ENCODE measurements at regions not wholly inside any gene's neighbourhood (a gene's known extent, or its start where the extent isn't known, plus 50 kb on each side); places are given as distances from the start of the nearest gene placed in this dataset.

- Histone ChIP-seq H3K9ac (ENCODE audit: low read depth, low read length) (no peak overlapping the region), H3K36me3 (ENCODE audit: insufficient read depth, low read length) (no peaks in the 10 kb centered on the region), H3K4me1 (ENCODE audit: insufficient read depth, low read length) (no peaks in the 10 kb centered on the region), H3K9me3 (ENCODE audit: control insufficient read depth, insufficient read depth, low read length) (0 out of 2 replicates have a peak, but pooled peaks cover 5% of the 10 kb centered on the region)
Observed at GRCh38 chr11:128086794-128087193, 500.6 kb downstream of the ETS1 start.

- Histone ChIP-seq H3K9ac (ENCODE audit: low read depth, low read length) (no peak overlapping the region), H3K36me3 (ENCODE audit: insufficient read depth, low read length) (no peaks in the 10 kb centered on the region), H3K4me1 (ENCODE audit: insufficient read depth, low read length) (no peaks in the 10 kb centered on the region), H3K9me3 (ENCODE audit: control insufficient read depth, insufficient read depth, low read length) (0 out of 2 replicates have a peak, but pooled peaks cover 5% of the 10 kb centered on the region)
Observed at GRCh38 chr11:128085276-128085675, 502.1 kb downstream of the ETS1 start.

- no peak overlapping the region for H3K9ac ChIP-seq (ENCODE audit: low read depth, low read length)
- no peaks in the 10 kb centered on the region for H3K36me3 ChIP-seq (ENCODE audit: insufficient read depth, low read length)
- no peaks in the 10 kb centered on the region for H3K4me1 ChIP-seq (ENCODE audit: insufficient read depth, low read length)
- H3K9me3 ChIP-seq (ENCODE audit: control insufficient read depth, insufficient read depth, low read length), result no peaks in the 10 kb centered on the region
Observed at GRCh38 chr11:128082574-128082973, 504.8 kb downstream of the ETS1 start.

GRCh38 chr11:128069665-128070064 is 517.7 kb downstream of the ETS1 start:
- no peaks in the 10 kb centered on the region for H3K9me3 ChIP-seq (ENCODE audit: control insufficient read depth, insufficient read depth, low read length)
- H3K9ac ChIP-seq (ENCODE audit: low read depth, low read length), result no peak overlapping the region
- no peaks in the 10 kb centered on the region for H3K36me3 ChIP-seq (ENCODE audit: insufficient read depth, low read length)
- H3K4me1 ChIP-seq (ENCODE audit: insufficient read depth, low read length), result no peaks in the 10 kb centered on the region

- Histone ChIP-seq H3K4me1 (ENCODE audit: insufficient read depth, low read length) (no peaks in the 10 kb centered on the region), H3K9ac (ENCODE audit: low read depth, low read length) (no peak overlapping the region), H3K9me3 (ENCODE audit: control insufficient read depth, insufficient read depth, low read length) (no peaks in the 10 kb centered on the region), H3K36me3 (ENCODE audit: insufficient read depth, low read length) (no peaks in the 10 kb centered on the region)
Observed at GRCh38 chr11:128067780-128068179, 519.6 kb downstream of the ETS1 start.

- Histone ChIP-seq H3K36me3 (ENCODE audit: insufficient read depth, low read length) (no peaks in the 10 kb centered on the region), H3K4me1 (ENCODE audit: insufficient read depth, low read length) (no peaks in the 10 kb centered on the region)
Observed at GRCh38 chr11:128066399-128066798, 521.0 kb downstream of the ETS1 start.

GRCh38 chr11:128061281-128061871 is 526.0 kb downstream of the ETS1 start:
- Histone ChIP-seq H3K9ac (ENCODE audit: low read depth, low read length) (no peak overlapping the region), H3K9me3 (ENCODE audit: control insufficient read depth, insufficient read depth, low read length) (no peaks in the 10 kb centered on the region), H3K36me3 (ENCODE audit: insufficient read depth, low read length) (no peaks in the 10 kb centered on the region), H3K4me1 (ENCODE audit: insufficient read depth, low read length) (no peaks in the 10 kb centered on the region)

More at GRCh38 chr11:128066399-128066798, 521.0 kb downstream of the ETS1 start:
- no peak overlapping the region for H3K9ac ChIP-seq (ENCODE audit: low read depth, low read length)
- H3K9me3 ChIP-seq (ENCODE audit: control insufficient read depth, insufficient read depth, low read length), result no peaks in the 10 kb centered on the region

- no peaks in the 10 kb centered on the region for H3K4me1 ChIP-seq (ENCODE audit: insufficient read depth, low read length)
- H3K36me3 ChIP-seq (ENCODE audit: insufficient read depth, low read length), result no peaks in the 10 kb centered on the region
- no peak overlapping the region for H3K9ac ChIP-seq (ENCODE audit: low read depth, low read length)
- H3K9me3 ChIP-seq (ENCODE audit: control insufficient read depth, insufficient read depth, low read length), result no peaks in the 10 kb centered on the region
Observed at GRCh38 chr11:128058580-128059208, 528.7 kb downstream of the ETS1 start.

GRCh38 chr11:128057786-128058395 is 529.5 kb downstream of the ETS1 start:
- no peak overlapping the region for H3K9ac ChIP-seq (ENCODE audit: low read depth, low read length)
- H3K4me1 ChIP-seq (ENCODE audit: insufficient read depth, low read length), result no peaks in the 10 kb centered on the region
- no peaks in the 10 kb centered on the region for H3K9me3 ChIP-seq (ENCODE audit: control insufficient read depth, insufficient read depth, low read length)
- H3K36me3 ChIP-seq (ENCODE audit: insufficient read depth, low read length), result no peaks in the 10 kb centered on the region

GRCh38 chr11:128055576-128056217 is 531.7 kb downstream of the ETS1 start:
- H3K9me3 ChIP-seq (ENCODE audit: control insufficient read depth, insufficient read depth, low read length), result no peaks in the 10 kb centered on the region
- H3K9ac ChIP-seq (ENCODE audit: low read depth, low read length), result no peak overlapping the region
- no peaks in the 10 kb centered on the region for H3K4me1 ChIP-seq (ENCODE audit: insufficient read depth, low read length)
- no peaks in the 10 kb centered on the region for H3K36me3 ChIP-seq (ENCODE audit: insufficient read depth, low read length)

GRCh38 chr11:128053981-128054931 is 533.1 kb downstream of the ETS1 start:
- no peaks in the 10 kb centered on the region for H3K9me3 ChIP-seq (ENCODE audit: control insufficient read depth, insufficient read depth, low read length)
- H3K9ac ChIP-seq (ENCODE audit: low read depth, low read length), result no peak overlapping the region
- H3K4me1 ChIP-seq (ENCODE audit: insufficient read depth, low read length), result no peaks in the 10 kb centered on the region
- H3K36me3 ChIP-seq (ENCODE audit: insufficient read depth, low read length), result no peaks in the 10 kb centered on the region

GRCh38 chr11:128052912-128053641 is 534.3 kb downstream of the ETS1 start:
- Histone ChIP-seq H3K9ac (ENCODE audit: low read depth, low read length) (no peak overlapping the region), H3K36me3 (ENCODE audit: insufficient read depth, low read length) (no peaks in the 10 kb centered on the region), H3K9me3 (ENCODE audit: control insufficient read depth, insufficient read depth, low read length) (no peaks in the 10 kb centered on the region), H3K4me1 (ENCODE audit: insufficient read depth, low read length) (no peaks in the 10 kb centered on the region)

- Histone ChIP-seq H3K9ac (ENCODE audit: low read depth, low read length) (no peak overlapping the region), H3K36me3 (ENCODE audit: insufficient read depth, low read length) (no peaks in the 10 kb centered on the region), H3K4me1 (ENCODE audit: insufficient read depth, low read length) (no peaks in the 10 kb centered on the region; the same call in 1 of the 2 replicates), H3K9me3 (ENCODE audit: control insufficient read depth, insufficient read depth, low read length) (no peaks in the 10 kb centered on the region)
Observed at GRCh38 chr11:128048121-128048520, 539.2 kb downstream of the ETS1 start.

All from ES-I3 (cell line).